ENCODE measurements at regions not wholly inside any gene's neighbourhood (a gene's known extent, or its start where the extent isn't known, plus 50 kb on each side); places are given as distances from the start of the nearest gene placed in this dataset.
"Not testable (repeated sequence)": the region's sequence is repeated elsewhere in the genome, so short reads cannot be mapped to it uniquely, and the experiment has no call there.

GRCh38 chr9:6160579-6160978 lies 55.0 kb upstream of the IL33 start:
- no peak for DNase-seq (ENCODE audit: low read depth in 2 of 2)

GRCh38 chr9:6153425-6153824 lies 62.2 kb upstream of the IL33 start:
- DNase-seq (ENCODE audit: low read depth in 2 of 2) = no peak

- no peak for DNase-seq (ENCODE audit: low read depth in 2 of 2)
Measured at GRCh38 chr9:6152788-6153187, 62.8 kb upstream of the IL33 start.

GRCh38 chr9:6150483-6150882 lies 65.1 kb upstream of the IL33 start:
- no peak for DNase-seq (ENCODE audit: low read depth in 2 of 2)

- DNase-seq (ENCODE audit: low read depth in 2 of 2) = no peak
Measured at GRCh38 chr9:6149315-6149714, 66.3 kb upstream of the IL33 start.

GRCh38 chr9:6147846-6148245 lies 67.8 kb upstream of the IL33 start:
- DNase-seq (ENCODE audit: low read depth in 2 of 2) = no peak

- no peak for DNase-seq (ENCODE audit: low read depth in 2 of 2)
Measured at GRCh38 chr9:6144947-6145346, 70.7 kb upstream of the IL33 start.

GRCh38 chr9:6142799-6143454 lies 72.7 kb upstream of the IL33 start:
- DNase-seq (ENCODE audit: low read depth in 2 of 2) = no peak

GRCh38 chr9:6135780-6136179 lies 79.8 kb upstream of the IL33 start:
- not testable (repeated sequence) for DNase-seq (ENCODE audit: low read depth in 2 of 2)

GRCh38 chr9:6134661-6135180 lies 80.9 kb upstream of the IL33 start:
- DNase-seq (ENCODE audit: low read depth in 2 of 2) = no peak

- no peak for DNase-seq (ENCODE audit: low read depth in 2 of 2)
Measured at GRCh38 chr9:6133346-6134063, 82.1 kb upstream of the IL33 start.

- DNase-seq (ENCODE audit: low read depth in 2 of 2) = no peak
Measured at GRCh38 chr9:6132650-6133049, 83.0 kb upstream of the IL33 start.

- no peak for DNase-seq (ENCODE audit: low read depth in 2 of 2)
Measured at GRCh38 chr9:6128030-6128429, 87.6 kb upstream of the IL33 start.

- DNase-seq (ENCODE audit: low read depth in 2 of 2) = no peak
Measured at GRCh38 chr9:6126377-6126776, 89.2 kb upstream of the IL33 start.

- DNase-seq (ENCODE audit: low read depth in 2 of 2) = no peak
Measured at GRCh38 chr9:6123416-6123815, 92.2 kb upstream of the IL33 start.

GRCh38 chr9:6121707-6122106 lies 93.9 kb upstream of the IL33 start:
- DNase-seq (ENCODE audit: low read depth in 2 of 2) = no peak

- no peak for DNase-seq (ENCODE audit: low read depth in 2 of 2)
Measured at GRCh38 chr9:6114424-6114823, 99.0 kb upstream of the RANBP6 start.

GRCh38 chr9:6113819-6114218 lies 98.4 kb upstream of the RANBP6 start:
- no peak for DNase-seq (ENCODE audit: low read depth in 2 of 2)

- no peak for DNase-seq (ENCODE audit: low read depth in 2 of 2)
Measured at GRCh38 chr9:6113312-6113711, 97.9 kb upstream of the RANBP6 start.

- no peak for DNase-seq (ENCODE audit: low read depth in 2 of 2)
Measured at GRCh38 chr9:6109986-6110385, 94.6 kb upstream of the RANBP6 start.

- DNase-seq (ENCODE audit: low read depth in 2 of 2) = no peak
Measured at GRCh38 chr9:6109571-6109970, 94.1 kb upstream of the RANBP6 start.

- DNase-seq (ENCODE audit: low read depth in 2 of 2) = no peak
Measured at GRCh38 chr9:6106711-6107339, 91.4 kb upstream of the RANBP6 start.

- DNase-seq (ENCODE audit: low read depth in 2 of 2) = no peak
Measured at GRCh38 chr9:6105738-6106137, 90.3 kb upstream of the RANBP6 start.

All from stimulated activated CD4-positive, alpha-beta T cell treated with anti-CD3 and anti-CD28 coated beads, Interleukin-4, amount 100 ng/mL, for 48 hours (primary cell).